Liver (tissue), 8 donors: ENCODE measurements at regions not wholly inside any gene's neighbourhood (a gene's known extent, or its start where the extent isn't known, plus 50 kb on each side); places are given as distances from the start of the nearest gene placed in this dataset.

ENCODE experiments used
- DNase-seq: peaks from one replicate; pipeline ENCODE4 v3.0.0-alpha.2; 2017; ENCODE audit warnings: low spot score
- H3K27ac ChIP-seq, 2 donors: one replicate each; pipeline ENCODE4 v1.7.0; 2013; ENCODE audit warnings: inconsistent platforms in 2 of 2, low read length in 2 of 2, control low read depth in 1 of 2, low read depth in 1 of 2, mild to moderate bottlenecking in 1 of 2
- H3K27me3 ChIP-seq, 4 donors: one replicate each; pipeline versions ENCODE4 v1.6.1 to v1.7.0; 2013; ENCODE audit warnings: low read length in 3 of 4, inconsistent platforms in 1 of 4, mild to moderate bottlenecking in 1 of 4, moderate library complexity in 1 of 4; ENCODE audit not compliant: control insufficient read depth in 4 of 4, insufficient read depth in 4 of 4
- H3K36me3 ChIP-seq, 4 donors: one replicate each; pipeline versions ENCODE4 v1.6.1 to v1.7.0; 2013; ENCODE audit warnings: low read length in 3 of 4, mild to moderate bottlenecking in 3 of 4, low read depth in 1 of 4, moderate library complexity in 1 of 4; ENCODE audit not compliant: control insufficient read depth in 4 of 4, insufficient read depth in 3 of 4
- H3K4me1 ChIP-seq, 4 donors: one replicate each; pipeline versions ENCODE4 v1.6.1 to v1.7.0; 2013; ENCODE audit warnings: low read length in 3 of 4, mild to moderate bottlenecking in 3 of 4, moderate library complexity in 1 of 4; ENCODE audit not compliant: control insufficient read depth in 4 of 4, insufficient read depth in 4 of 4
- H3K4me3 ChIP-seq, 3 donors: one replicate each; pipeline versions ENCODE4 v1.6.1 to v1.7.0; 2013; ENCODE audit warnings: low read length in 3 of 3, control low read depth in 1 of 3, low read depth in 1 of 3, mild to moderate bottlenecking in 1 of 3
- H3K9ac ChIP-seq, 2 donors: one replicate each; pipeline ENCODE4 v1.7.0; 2013; ENCODE audit warnings: low read length in 2 of 2, mild to moderate bottlenecking in 2 of 2, moderate library complexity in 2 of 2, control low read depth in 1 of 2, low read depth in 1 of 2
- H3K9me3 ChIP-seq, 4 donors: one replicate each; pipeline versions ENCODE4 v1.6.1 to v1.7.0; 2013; ENCODE audit warnings: low read length in 3 of 4; ENCODE audit not compliant: control insufficient read depth in 4 of 4
- ATF3 ChIP-seq: IDR thresholded peaks from 2 replicates; pipeline ENCODE4 v1.6.1; 2016; ENCODE audit warnings: antibody characterized with exemption
- CTCF ChIP-seq: fragments of 150-350 bp; IDR thresholded peaks from 2 replicates; pipeline ENCODE4 v1.5.1; 2017; ENCODE audit warnings: improper control_type of control experiment, low read depth, low read length; ENCODE audit not compliant: missing input control
- FOXA1 ChIP-seq: IDR thresholded peaks from 2 replicates; pipeline ENCODE4 v1.6.1; 2016; ENCODE audit warnings: antibody characterized with exemption
- FOXA2 ChIP-seq: IDR thresholded peaks from 2 replicates; pipeline ENCODE4 v1.6.1; 2016; ENCODE audit warnings: antibody characterized with exemption
- HNF4A ChIP-seq, 2 donors: conservative IDR thresholded peaks; 2 replicates each; pipeline ENCODE4 v1.6.1; 2016; ENCODE audit warnings: antibody characterized with exemption in 2 of 2, mild to moderate bottlenecking in 2 of 2
- HNF4G ChIP-seq: IDR thresholded peaks from 2 replicates; pipeline ENCODE4 v1.6.1; 2016; ENCODE audit warnings: antibody characterized with exemption
- NR2F2 ChIP-seq: IDR thresholded peaks from 2 replicates; pipeline ENCODE4 v1.6.1; 2016; ENCODE audit warnings: antibody characterized with exemption
- RAD21 ChIP-seq, 2 donors: IDR thresholded peaks; 2 replicates each; pipeline ENCODE4 v1.6.1; 2016; ENCODE audit warnings: antibody characterized with exemption in 2 of 2, mild to moderate bottlenecking in 2 of 2
- REST ChIP-seq: IDR thresholded peaks from 2 replicates; pipeline ENCODE4 v1.6.1; 2016; ENCODE audit warnings: antibody characterized with exemption, mild to moderate bottlenecking
- ZBTB33 ChIP-seq: IDR thresholded peaks from 2 replicates; pipeline ENCODE4 v1.6.1; 2016; ENCODE audit warnings: antibody characterized with exemption
- WGBS: extraction: QIAGEN DNeasy Blood & Tissue Kit; methylation state at CpG from one replicate; pipeline ENCODE4 v1.1.7; 2013; 5-methylcytosine and 5-hydroxymethylcytosine counted together
- donor health status: healthy.
- donor health status: healthy.
- donor health status: healthy.
- donor health status: healthy.
- donor health status: healthy.

GRCh38 chr5:3538886-3539285, 56.7 kb upstream of the IRX1 start:
- WGBS, result 84% methylated on average over 8 of the region's 8 CpGs
- TF ChIP-seq REST (no peak), FOXA2 (no peak), HNF4G (no peak)
- no peaks in the 10 kb centered on the region for H3K27me3 ChIP-seq

GRCh38 chr5:3537942-3538341, 57.7 kb upstream of the IRX1 start:
- H3K9me3 ChIP-seq, result peaks cover 0 to 3% (median 0%) of the 10 kb centered on the region in 4 donors
- no peak overlapping the region for H3K4me3 ChIP-seq
- 88% methylated on average over 8 of the region's 8 CpGs for WGBS
- no peak overlapping the region for H3K27ac ChIP-seq
- H3K27me3 ChIP-seq, result peaks cover 0 to 4% (median 0%) of the 10 kb centered on the region in 4 donors
- no peak overlapping the region for H3K9ac ChIP-seq
- TF ChIP-seq FOXA2, result no peak
- no peak for TF ChIP-seq HNF4A (conservative IDR thresholded peaks at IDR 0.05)
- no peak for TF ChIP-seq ATF3
- no peak for TF ChIP-seq NR2F2
- no peak for TF ChIP-seq FOXA1
- TF ChIP-seq ZBTB33, result no peak
- no peak for TF ChIP-seq RAD21 (IDR thresholded peaks at IDR 0.05)
- TF ChIP-seq REST, result no peak
- TF ChIP-seq CTCF, result no peak
- H3K36me3 ChIP-seq, result no peaks in the 10 kb centered on the region
- DNase-seq, result no peak
- H3K4me1 ChIP-seq, result no peaks in the 10 kb centered on the region

More at GRCh38 chr5:3538886-3539285, 56.7 kb upstream of the IRX1 start:
- DNase-seq, result no peak
- H3K9me3 ChIP-seq, result peaks cover 0 to 3% (median 0%) of the 10 kb centered on the region in 4 donors
- H3K9ac ChIP-seq, result no peak overlapping the region
- H3K27ac ChIP-seq, result no peak overlapping the region
- no peak overlapping the region for H3K4me3 ChIP-seq
- no peaks in the 10 kb centered on the region for H3K36me3 ChIP-seq
- no peaks in the 10 kb centered on the region for H3K4me1 ChIP-seq
